CD4-positive, alpha-beta T cell (primary cell): ENCODE measurements at regions not wholly inside any gene's neighbourhood (a gene's known extent, or its start where the extent isn't known, plus 50 kb on each side); places are given as distances from the start of the nearest gene placed in this dataset.

Experiments used
- ATAC-seq: fragments of 200-7000 bp; cut with Tn5 transposase; one replicate; pipeline ENCODE4 v1.10.0; 2022; ENCODE audit warnings: mild to moderate bottlenecking; ENCODE audit not compliant: poor library complexity
- CTCF ChIA-PET: fragments of 350-600 bp; sonication (Branson Sonifier 250); formaldehyde crosslinking; loops from one replicate; lab custom pipeline; 2021; ENCODE audit warnings: antibody characterized with exemption, inconsistent platforms; lab: Charles Lee
- POLR2A ChIA-PET: fragments of 350-600 bp; sonication (Branson Sonifier 250); formaldehyde crosslinking; loops from one replicate; lab custom pipeline; 2021; ENCODE audit warnings: antibody characterized with exemption, inconsistent platforms; lab: Charles Lee
- DNase-seq, 14 experiments: peaks; one replicate each; pipeline ENCODE4 v3.0.0-alpha.2; 2013 to 2020; ENCODE audit warnings: mixed read lengths in 2 of 14
- H3K27ac ChIP-seq, 2 donors: one replicate each; pipeline versions ENCODE4 v1.5.1 to v1.7.0; 2013; ENCODE audit warnings: low read length in 2 of 2, low read depth in 1 of 2, mild to moderate bottlenecking in 1 of 2
- H3K27me3 ChIP-seq, 2 experiments: 1 replicate in 1 of 2; 2 replicates in 1 of 2; pipeline versions ENCODE4 v1.6.1 to v1.7.0; 2013; ENCODE audit warnings: low read length in 2 of 2, control low read depth in 1 of 2, mild to moderate bottlenecking in 1 of 2, moderate library complexity in 1 of 2; ENCODE audit not compliant: insufficient read depth in 2 of 2, control insufficient read depth in 1 of 2
- H3K36me3 ChIP-seq: one replicate; pipeline ENCODE4 v1.6.1; 2013; ENCODE audit warnings: low read length, control low read depth; ENCODE audit not compliant: insufficient read depth
- H3K4me1 ChIP-seq: one replicate; pipeline ENCODE4 v1.6.1; 2013; ENCODE audit warnings: low read length, control low read depth; ENCODE audit not compliant: insufficient read depth
- H3K4me3 ChIP-seq: one replicate; pipeline ENCODE4 v1.5.1; 2013; ENCODE audit warnings: mild to moderate bottlenecking, low read length, moderate library complexity
- H3K9me3 ChIP-seq, 2 experiments: 1 replicate in 1 of 2; 2 replicates in 1 of 2; pipeline versions ENCODE4 v1.6.1 to v1.7.0; 2013; ENCODE audit warnings: low read length in 2 of 2, mild to moderate bottlenecking in 2 of 2, control low read depth in 1 of 2, moderate library complexity in 1 of 2; ENCODE audit not compliant: control insufficient read depth in 1 of 2, insufficient read depth in 1 of 2
- H3K27ac Mint-ChIP-seq: one replicate; pipeline ENCODE4 v1.8.0; 2020; ENCODE audit warnings: mixed read lengths
- H3K27me3 Mint-ChIP-seq: one replicate; pipeline ENCODE4 v1.8.0; 2021; ENCODE audit warnings: mixed read lengths
- H3K36me3 Mint-ChIP-seq: one replicate; pipeline ENCODE4 v1.8.0; 2021; ENCODE audit warnings: low read depth, mixed read lengths
- H3K4me1 Mint-ChIP-seq: one replicate; pipeline ENCODE4 v1.8.0; 2021; ENCODE audit warnings: low read depth, mixed read lengths
- H3K4me3 Mint-ChIP-seq: one replicate; pipeline ENCODE4 v1.8.0; 2020; ENCODE audit warnings: mild to moderate bottlenecking, mixed read lengths
- H3K9me3 Mint-ChIP-seq: one replicate; pipeline ENCODE4 v1.8.0; 2020; ENCODE audit warnings: mixed read lengths
- intact Hi-C, 2 experiments: fragments of 100-400 bp; cut with DNase I in 1 of 2; cut with micrococcal nuclease in 1 of 2; formaldehyde crosslinking; loops; one replicate each; pipeline versions ENCODE4 v1.15.1 to v1.9.0; 2023 to 2025; cut with DNase I, micrococcal nuclease
- TF ChIP-seq, protein P1 (sequence below): fragments of 200-600 bp; IDR thresholded peaks from one replicate; pipeline ENCODE4 v1.8.0; 2022; ENCODE audit warnings: antibody characterized with exemption, mild to moderate bottlenecking

DNA sequence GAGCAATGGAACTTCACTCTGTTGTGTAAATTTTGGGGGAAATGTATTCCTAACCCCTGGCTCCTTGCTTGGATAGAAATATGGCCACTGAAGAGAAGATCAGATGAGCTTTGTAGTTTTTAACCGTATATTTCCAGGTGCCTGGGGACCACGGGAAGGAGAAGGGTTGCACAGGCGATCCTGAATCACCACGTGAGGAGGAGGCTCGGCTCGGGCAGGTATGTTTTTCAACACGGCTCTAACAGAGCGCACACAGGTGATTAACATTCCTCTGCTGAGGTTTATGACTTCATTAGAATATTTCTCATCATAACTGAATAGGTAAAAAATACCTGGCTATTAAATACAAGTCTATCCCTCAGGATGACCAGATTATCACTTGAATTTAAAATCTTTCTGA is 495.0 kb upstream of the ZFHX3 start:
- H3K9me3 ChIP-seq, result peaks cover 0 to 23% of the 10 kb centered on the region in 2 experiments
- POLR2A ChIA-PET, result no interaction called here
- ATAC-seq, result no peak
- TF ChIP-seq, protein P1, sequence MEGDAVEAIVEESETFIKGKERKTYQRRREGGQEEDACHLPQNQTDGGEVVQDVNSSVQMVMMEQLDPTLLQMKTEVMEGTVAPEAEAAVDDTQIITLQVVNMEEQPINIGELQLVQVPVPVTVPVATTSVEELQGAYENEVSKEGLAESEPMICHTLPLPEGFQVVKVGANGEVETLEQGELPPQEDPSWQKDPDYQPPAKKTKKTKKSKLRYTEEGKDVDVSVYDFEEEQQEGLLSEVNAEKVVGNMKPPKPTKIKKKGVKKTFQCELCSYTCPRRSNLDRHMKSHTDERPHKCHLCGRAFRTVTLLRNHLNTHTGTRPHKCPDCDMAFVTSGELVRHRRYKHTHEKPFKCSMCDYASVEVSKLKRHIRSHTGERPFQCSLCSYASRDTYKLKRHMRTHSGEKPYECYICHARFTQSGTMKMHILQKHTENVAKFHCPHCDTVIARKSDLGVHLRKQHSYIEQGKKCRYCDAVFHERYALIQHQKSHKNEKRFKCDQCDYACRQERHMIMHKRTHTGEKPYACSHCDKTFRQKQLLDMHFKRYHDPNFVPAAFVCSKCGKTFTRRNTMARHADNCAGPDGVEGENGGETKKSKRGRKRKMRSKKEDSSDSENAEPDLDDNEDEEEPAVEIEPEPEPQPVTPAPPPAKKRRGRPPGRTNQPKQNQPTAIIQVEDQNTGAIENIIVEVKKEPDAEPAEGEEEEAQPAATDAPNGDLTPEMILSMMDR, result no peak
- no peaks in the 10 kb centered on the region for H3K36me3 ChIP-seq
- intact Hi-C loops, result no loop called here
- no peaks in the 10 kb centered on the region for H3K9me3 Mint-ChIP-seq
- no peak for DNase-seq
- H3K4me1 Mint-ChIP-seq, result no peaks in the 10 kb centered on the region
- no peaks in the 10 kb centered on the region for H3K36me3 Mint-ChIP-seq
- H3K4me1 ChIP-seq, result no peaks in the 10 kb centered on the region
- H3K4me3 ChIP-seq, result no peak overlapping the region
- H3K27me3 Mint-ChIP-seq, result peaks cover 72% of the 10 kb centered on the region
- no peak overlapping the region for H3K4me3 Mint-ChIP-seq
- H3K27me3 ChIP-seq, result peaks cover 23 to 43% of the 10 kb centered on the region in 2 experiments
- CTCF ChIA-PET, result no interaction called here
- no peak overlapping the region for H3K27ac ChIP-seq
- H3K27ac Mint-ChIP-seq, result no peak overlapping the region

DNA sequence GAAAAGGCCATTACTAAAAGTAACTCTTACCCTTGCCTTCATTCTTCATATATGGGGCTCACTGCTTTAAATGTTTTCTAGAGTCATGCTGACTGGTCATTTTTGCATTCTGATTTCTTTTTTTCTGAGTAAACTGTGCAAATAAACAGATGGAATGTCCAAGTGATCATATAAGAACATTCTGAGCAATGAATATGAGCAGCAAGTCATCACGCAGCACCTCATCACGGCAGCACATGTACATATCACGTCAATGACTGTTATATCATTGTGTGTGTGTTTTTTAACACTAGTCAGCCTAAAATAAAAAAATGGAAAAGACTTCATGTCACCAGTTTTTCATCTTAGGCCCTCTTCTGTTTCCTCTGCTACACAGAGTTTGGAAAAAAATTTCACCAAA is 490.0 kb upstream of the ZFHX3 start:
- POLR2A ChIA-PET, result no interaction called here
- Histone ChIP-seq H3K27me3 (peaks cover 3 to 6% of the 10 kb centered on the region in 2 experiments), H3K4me1 (no peaks in the 10 kb centered on the region), H3K27ac (no peak overlapping the region), H3K36me3 (no peaks in the 10 kb centered on the region), H3K4me3 (no peak overlapping the region), H3K9me3 (peaks cover 0 to 11% of the 10 kb centered on the region in 2 experiments)
- Mint-ChIP-seq H3K4me3 (no peak overlapping the region), H3K36me3 (no peaks in the 10 kb centered on the region), H3K4me1 (no peaks in the 10 kb centered on the region), H3K9me3 (no peaks in the 10 kb centered on the region), H3K27me3 (peaks cover 29% of the 10 kb centered on the region), H3K27ac (no peak overlapping the region)
- ATAC-seq (no peak), DNase-seq (no peak)
- TF ChIP-seq, protein P1, result no peak
- CTCF ChIA-PET, result no interaction called here
- intact Hi-C loops, result no loop called here

DNA sequence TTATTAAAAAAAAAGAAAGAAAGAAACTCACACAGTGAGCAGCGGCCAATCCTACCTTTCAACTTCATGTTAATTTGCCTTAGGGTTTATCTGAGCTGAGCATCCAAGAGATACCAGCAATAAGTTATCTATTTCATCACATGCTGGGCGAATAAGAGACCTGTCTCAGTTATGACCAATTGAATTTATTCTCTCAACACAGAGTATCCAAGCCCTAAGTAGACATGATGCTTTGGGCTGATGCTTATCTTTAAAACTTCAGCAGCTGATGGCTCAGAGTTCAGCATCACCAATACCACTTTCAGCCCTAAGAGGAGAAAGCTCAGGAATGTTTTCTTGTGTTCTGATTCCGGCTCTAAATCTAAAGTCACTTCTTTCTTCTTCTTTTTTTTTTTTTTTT is 489.0 kb upstream of the ZFHX3 start:
- H3K27me3 Mint-ChIP-seq, result peaks cover 20% of the 10 kb centered on the region
- POLR2A ChIA-PET, result no interaction called here
- H3K9me3 Mint-ChIP-seq, result no peaks in the 10 kb centered on the region
- Histone ChIP-seq H3K27me3 (no peaks in the 10 kb centered on the region), H3K9me3 (peaks cover 0 to 9% of the 10 kb centered on the region in 2 experiments), H3K36me3 (no peaks in the 10 kb centered on the region), H3K27ac (no peak overlapping the region), H3K4me3 (no peak overlapping the region), H3K4me1 (no peaks in the 10 kb centered on the region)
- no peaks in the 10 kb centered on the region for H3K4me1 Mint-ChIP-seq
- ATAC-seq (no peak), DNase-seq (no peak)
- TF ChIP-seq, protein P1, result no peak
- intact Hi-C loops, result no loop called here
- H3K36me3 Mint-ChIP-seq, result no peaks in the 10 kb centered on the region
- CTCF ChIA-PET, result no interaction called here
- H3K27ac Mint-ChIP-seq, result no peak overlapping the region
- H3K4me3 Mint-ChIP-seq, result no peak overlapping the region
